Choroid plexus epithelial cell (primary cell): ENCODE measurements at regions not wholly inside any gene's neighbourhood (a gene's known extent, or its start where the extent isn't known, plus 50 kb on each side); places are given as distances from the start of the nearest gene placed in this dataset.

Experiments
- DNase-seq: peaks from one replicate; pipeline ENCODE4 v3.0.0-alpha.2; 2010; ENCODE audit warnings: low read depth
- H3K4me3 ChIP-seq: 2 replicates; pipeline ENCODE4 v1.5.1; 2011; ENCODE audit warnings: low read depth, mild to moderate bottlenecking, control low read depth, low read length, moderate library complexity
- CTCF ChIP-seq: conservative IDR thresholded peaks from 2 replicates; pipeline ENCODE4 v1.5.1; 2011; ENCODE audit warnings: low read depth, mild to moderate bottlenecking, control low read depth, inconsistent platforms, low read length, moderate library complexity

- H3K4me3 ChIP-seq, result no peak overlapping the region
- DNase-seq, result no peak
- TF ChIP-seq CTCF, result no peak
Measured at GRCh38 chr10:80739963-80740715, 202.4 kb downstream of the SH2D4B start.

GRCh38 chr10:80741278-80741677 is 203.6 kb downstream of the SH2D4B start:
- no peak for DNase-seq
- TF ChIP-seq CTCF, result no peak
- H3K4me3 ChIP-seq, result no peak overlapping the region

- DNase-seq, result no peak
- H3K4me3 ChIP-seq, result no peak overlapping the region
- TF ChIP-seq CTCF, result no peak
Measured at GRCh38 chr10:80750268-80750667, 212.6 kb downstream of the SH2D4B start.

GRCh38 chr10:80751940-80752339 is 214.2 kb downstream of the SH2D4B start:
- DNase-seq, result no peak
- TF ChIP-seq CTCF, result no peak
- H3K4me3 ChIP-seq, result no peak overlapping the region

- TF ChIP-seq CTCF, result no peak
- no peak overlapping the region for H3K4me3 ChIP-seq
- no peak for DNase-seq
Measured at GRCh38 chr10:80753612-80754011, 215.9 kb downstream of the SH2D4B start.

GRCh38 chr10:80755893-80756292 is 218.2 kb downstream of the SH2D4B start:
- TF ChIP-seq CTCF, result no peak
- DNase-seq, result no peak
- no peak overlapping the region for H3K4me3 ChIP-seq

GRCh38 chr10:80759693-80760092 is 222.0 kb downstream of the SH2D4B start:
- TF ChIP-seq CTCF, result no peak
- H3K4me3 ChIP-seq, result no peak overlapping the region
- no peak for DNase-seq
